ENCODE measurements at regions not wholly inside any gene's neighbourhood (a gene's known extent, or its start where the extent isn't known, plus 50 kb on each side); places are given as distances from the start of the nearest gene placed in this dataset.
A peak's percentile ranks its signal among the peaks of the same experiment; 100 is the strongest.

DNA sequence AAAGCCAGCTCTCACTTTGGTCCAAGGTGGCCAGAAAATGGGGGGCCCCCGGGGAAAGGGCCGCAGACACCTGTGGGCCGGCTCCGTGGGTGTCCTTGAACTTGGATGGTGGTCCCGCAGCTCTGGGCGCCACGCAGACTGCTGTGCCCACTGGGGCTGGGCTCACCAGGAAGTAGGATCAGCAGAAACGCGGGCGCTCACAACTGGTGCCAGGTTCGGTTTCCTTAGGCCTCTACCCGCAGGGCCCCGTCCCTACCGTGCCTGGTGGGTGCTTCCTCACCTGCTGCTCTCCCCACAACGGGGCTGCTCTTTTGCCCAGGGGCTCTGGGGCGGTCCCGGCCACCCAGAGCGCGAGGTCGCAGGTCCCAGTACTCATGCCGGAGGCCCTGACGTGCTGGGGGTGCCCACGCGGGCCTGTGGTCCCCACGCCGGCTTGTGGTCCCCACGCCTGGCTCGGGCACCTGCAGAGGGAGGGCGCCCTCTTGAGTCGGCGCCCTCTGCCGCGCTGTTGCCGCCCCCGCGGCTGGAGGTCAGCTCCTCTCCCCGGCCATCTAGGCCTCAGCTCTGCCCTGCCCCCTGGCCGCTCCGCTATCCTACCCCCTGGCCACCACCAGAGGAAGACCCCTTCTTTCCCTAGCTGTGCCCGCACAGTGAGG lies 1303.6 kb downstream of the UQCRFS1 start:
- DNase-seq (no peak), ATAC-seq (peak in 1 of 8 donors; percentile 47)
- Histone ChIP-seq H3K27me3 (no peaks in the 10 kb centered on the region), H3K4me1 (no peaks in the 10 kb centered on the region), H3K36me3 (no peaks in the 10 kb centered on the region), H3K27ac (no peak overlapping the region), H3K4me3 (no peak overlapping the region), H3K9me3 (peaks cover 0 to 10% (median 0%) of the 10 kb centered on the region in 11 donors)
- TF ChIP-seq CTCF (IDR thresholded peaks at IDR 0.05) = no peak
- 81% methylated on average over 36 to 40 of the region's 40 CpGs for WGBS, 2 donors
- intact Hi-C loops (cut with DNase I) = no loop called here

GRCh38 chr19:27906081-27906480 lies 1306.9 kb downstream of the UQCRFS1 start:
- DNase-seq (no peak), ATAC-seq (no peak)
- no peaks in the 10 kb centered on the region for H3K36me3 ChIP-seq
- no peaks in the 10 kb centered on the region for H3K27me3 ChIP-seq
- 64 to 76% methylated on average over 4 of the region's 4 CpGs for WGBS, 2 donors
- peaks cover 0 to 10% (median 0%) of the 10 kb centered on the region in 11 donors for H3K9me3 ChIP-seq
- H3K27ac ChIP-seq = no peak overlapping the region
- H3K4me3 ChIP-seq = no peak overlapping the region
- no peaks in the 10 kb centered on the region for H3K4me1 ChIP-seq
- no peak for TF ChIP-seq CTCF (IDR thresholded peaks at IDR 0.05)
- intact Hi-C loops (cut with DNase I) = no loop called here

- no peak for ATAC-seq
- Histone ChIP-seq H3K27me3 (no peaks in the 10 kb centered on the region), H3K27ac (no peak overlapping the region), H3K4me1 (no peaks in the 10 kb centered on the region), H3K9me3 (peaks cover 0 to 12% (median 0%) of the 10 kb centered on the region in 11 donors), H3K36me3 (no peaks in the 10 kb centered on the region), H3K4me3 (no peak overlapping the region)
- no peak for DNase-seq
- intact Hi-C loops (cut with DNase I) = no loop called here
- TF ChIP-seq CTCF (IDR thresholded peaks at IDR 0.05) = no peak
Measured at GRCh38 chr19:27905074-27905473, 1307.9 kb downstream of the UQCRFS1 start.

DNA sequence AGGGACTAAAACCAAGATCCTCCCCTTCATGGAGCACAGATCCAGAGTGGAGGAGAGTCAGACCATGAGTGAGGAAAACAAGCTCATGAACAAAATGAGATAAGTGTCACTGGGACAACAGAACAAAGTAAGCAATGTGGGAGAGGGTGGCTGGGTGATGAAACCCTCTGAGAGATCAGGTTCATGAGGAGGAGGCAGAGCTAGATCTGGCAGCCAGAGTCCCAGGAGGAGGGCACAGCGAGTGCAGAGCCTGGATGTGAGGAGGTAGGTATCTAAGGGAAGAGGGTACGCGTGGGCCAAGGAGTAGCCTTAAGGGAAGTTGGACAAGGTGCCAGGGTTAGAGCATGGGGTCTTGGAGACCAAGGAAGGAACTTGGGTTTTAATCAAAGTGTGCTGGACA lies 1311.9 kb downstream of the UQCRFS1 start:
- WGBS, 2 donors = 82 to 86% methylated on average over 3 of the region's 3 CpGs
- Histone ChIP-seq H3K36me3 (no peaks in the 10 kb centered on the region), H3K4me3 (no peak overlapping the region), H3K9me3 (peaks cover 0 to 6% (median 0%) of the 10 kb centered on the region in 11 donors), H3K27ac (no peak overlapping the region), H3K4me1 (no peaks in the 10 kb centered on the region), H3K27me3 (peaks cover 0 to 7% (median 0%) of the 10 kb centered on the region in 7 donors)
- TF ChIP-seq CTCF (IDR thresholded peaks at IDR 0.05) = no peak
- DNase-seq (no peak), ATAC-seq (no peak)
- intact Hi-C loops (cut with DNase I) = no loop called here

Measured in heart right ventricle (tissue), 16 donors.